SK-N-SH (cell line): ENCODE measurements at regions not wholly inside any gene's neighbourhood (a gene's known extent, or its start where the extent isn't known, plus 50 kb on each side); places are given as distances from the start of the nearest gene placed in this dataset.

Source experiments
- CTCF ChIA-PET: fragments of 300-600, 350-600 bp; formaldehyde crosslinking; extraction: SDS; loops from one replicate; lab custom pipeline; 2021; lab: Yijun Ruan, JAX
- POLR2A ChIA-PET: fragments of 350-600 bp; sonication (Branson Sonifier 250); formaldehyde crosslinking; extraction: SDS; loops from one replicate; lab custom pipeline; 2020; ENCODE audit warnings: antibody characterized with exemption, inconsistent platforms; lab: Yijun Ruan, JAX
- DNase-seq: peaks from one replicate; pipeline ENCODE4 v3.0.0; 2012
- H2AFZ ChIP-seq: fragments of 200-600 bp; sonication (generic); 2 replicates; pipeline ENCODE4 v1.8.1; 2016; ENCODE audit warnings: antibody characterized with exemption, mild to moderate bottlenecking, low read depth
- H3F3A ChIP-seq: fragments of 200-600 bp; sonication (generic); replicated peaks from 2 replicates; pipeline ENCODE3; 2016; ENCODE audit warnings: antibody characterized with exemption, mild to moderate bottlenecking; ENCODE audit not compliant: insufficient read depth
- H3K27ac ChIP-seq, 2 experiments: fragments of 200-500 bp in 1 of 2; fragments of 200-600 bp in 1 of 2; sonication (Bioruptor generic) in 1 of 2; sonication (generic), shearing (Covaris generic) in 1 of 2; 2 replicates each; pipeline versions ENCODE4 v1.5.1 to v1.6.1; 2014 to 2016; ENCODE audit warnings: low read depth in 2 of 2, inconsistent platforms in 1 of 2, low read length in 1 of 2, mild to moderate bottlenecking in 1 of 2, mixed read lengths in 1 of 2
- H3K27me3 ChIP-seq: fragments of 200-600 bp; sonication (generic), shearing (Covaris generic); 2 replicates; pipeline ENCODE4 v1.6.1; 2016; ENCODE audit warnings: mixed run types; ENCODE audit not compliant: insufficient read depth
- H3K36me3 ChIP-seq, 2 experiments: fragments of 200-500 bp in 1 of 2; fragments of 200-600 bp in 1 of 2; sonication (Bioruptor generic) in 1 of 2; sonication (generic) in 1 of 2; replicated peaks in 1 of 2; 2 replicates each; pipeline versions ENCODE3 to v1.5.1; 2014 to 2016; ENCODE audit warnings: low read length in 1 of 2, mild to moderate bottlenecking in 1 of 2; ENCODE audit not compliant: insufficient read depth in 2 of 2, control insufficient read depth in 1 of 2
- H3K4me1 ChIP-seq, 2 experiments: fragments of 200-500 bp in 1 of 2; fragments of 200-600 bp in 1 of 2; sonication (Bioruptor generic) in 1 of 2; sonication (generic), shearing (Covaris generic) in 1 of 2; 2 replicates each; pipeline versions ENCODE4 v1.5.1 to v1.6.1; 2014 to 2016; ENCODE audit warnings: low read depth in 1 of 2, low read length in 1 of 2, mixed run types in 1 of 2; ENCODE audit not compliant: insufficient read depth in 2 of 2, control insufficient read depth in 1 of 2
- H3K4me2 ChIP-seq: fragments of 200-600 bp; sonication (generic), shearing (Covaris generic); 2 replicates; pipeline ENCODE4 v1.6.1; 2017; ENCODE audit warnings: mixed run types
- H3K4me3 ChIP-seq, 2 experiments: fragments of 200-500 bp in 1 of 2; fragments of 200-600 bp in 1 of 2; sonication (Bioruptor generic) in 1 of 2; sonication (generic), shearing (Covaris generic) in 1 of 2; 2 replicates each; pipeline versions ENCODE4 v1.5.1 to v1.8.1; 2014 to 2016; ENCODE audit warnings: low read depth in 2 of 2, inconsistent platforms in 1 of 2, low read length in 1 of 2, mild to moderate bottlenecking in 1 of 2, mixed read lengths in 1 of 2, moderate library complexity in 1 of 2
- H3K79me2 ChIP-seq: fragments of 200-600 bp; sonication (generic); 2 replicates; pipeline ENCODE4 v1.8.1; 2017; ENCODE audit warnings: mild to moderate bottlenecking; ENCODE audit not compliant: insufficient read depth
- H3K9ac ChIP-seq: fragments of 200-600 bp; sonication (generic); 2 replicates; pipeline ENCODE4 v1.6.1; 2017; ENCODE audit warnings: mixed run types
- H3K9me2 ChIP-seq: fragments of 200-600 bp; sonication (generic); 2 replicates; pipeline ENCODE4 v1.6.1; 2017; ENCODE audit warnings: mixed run types
- H3K9me3 ChIP-seq: fragments of 200-600 bp; sonication (generic); 2 replicates; pipeline ENCODE4 v1.6.1; 2017; ENCODE audit warnings: mixed run types, mild to moderate bottlenecking, moderate library complexity
- H4K20me1 ChIP-seq: fragments of 200-600 bp; sonication (generic); 2 replicates; pipeline ENCODE4 v1.6.1; 2017; ENCODE audit warnings: mild to moderate bottlenecking, mixed run types; ENCODE audit not compliant: insufficient read depth
- CHD2 ChIP-seq: fragments of 150-350 bp; IDR thresholded peaks from 2 replicates; pipeline ENCODE4 v1.6.1; 2018; ENCODE audit warnings: low read length; ENCODE audit not compliant: partially characterized antibody
- EP300 ChIP-seq, 2 experiments: IDR thresholded peaks; 2 replicates each; pipeline versions ENCODE4 v1.4.0 to v1.6.1; 2012; ENCODE audit warnings: borderline replicate concordance in 1 of 2, low read depth in 1 of 2, low read length in 1 of 2
- EZH2phosphoT487 ChIP-seq: fragments of 200-600 bp; sonication (generic); IDR thresholded peaks from 2 replicates; pipeline ENCODE4 v1.6.1; 2017; ENCODE audit warnings: low read depth, mixed run types, mild to moderate bottlenecking, antibody characterized with exemption, moderate library complexity, borderline replicate concordance
- FOXJ3 ChIP-seq: sonication (generic); formaldehyde crosslinking; IDR thresholded peaks from 2 replicates; pipeline ENCODE4 v1.5.1; 2020; ENCODE audit warnings: mild to moderate bottlenecking, missing genetic modification reagents
- GABPA ChIP-seq: IDR thresholded peaks from 2 replicates; pipeline ENCODE4 v1.4.0; 2012; ENCODE audit warnings: low read depth, mild to moderate bottlenecking
- IRF3 ChIP-seq: fragments of 150-350 bp; IDR thresholded peaks from 2 replicates; pipeline ENCODE4 v1.6.1; 2016; ENCODE audit warnings: mild to moderate bottlenecking, low read depth, low read length
- MXI1 ChIP-seq: IDR thresholded peaks from 2 replicates; pipeline ENCODE4 v1.6.1; 2012; ENCODE audit warnings: mild to moderate bottlenecking, low read depth, low read length, improper control_type of control experiment
- NFIC ChIP-seq: IDR thresholded peaks from 2 replicates; pipeline ENCODE4 v1.4.0; 2012; ENCODE audit warnings: borderline replicate concordance
- NRF1 ChIP-seq: IDR thresholded peaks from 2 replicates; pipeline ENCODE4 v1.6.1; 2012; ENCODE audit warnings: low read depth, mild to moderate bottlenecking, low read length
- POLR2AphosphoS5 ChIP-seq: IDR thresholded peaks from 2 replicates; pipeline ENCODE4 v1.6.1; 2012; ENCODE audit warnings: low read depth, low read length
- RCOR1 ChIP-seq: fragments of 150-350 bp; IDR thresholded peaks from 2 replicates; pipeline ENCODE4 v1.6.1; 2017; ENCODE audit warnings: antibody characterized with exemption, low read length
- RFX5 ChIP-seq: IDR thresholded peaks from 2 replicates; pipeline ENCODE4 v1.6.1; 2012; ENCODE audit warnings: mild to moderate bottlenecking, improper control_type of control experiment, low read length
- RXRA ChIP-seq: IDR thresholded peaks from 2 replicates; pipeline ENCODE4 v1.4.0; 2012; ENCODE audit warnings: low read depth, mild to moderate bottlenecking, borderline replicate concordance
- SIN3A ChIP-seq: IDR thresholded peaks from 2 replicates; pipeline ENCODE4 v1.6.1; 2012; ENCODE audit warnings: low read depth, mild to moderate bottlenecking, low read length, moderate library complexity, borderline replicate concordance
- SMC3 ChIP-seq: IDR thresholded peaks from 2 replicates; pipeline ENCODE4 v1.6.1; 2012; ENCODE audit warnings: low read depth, low read length, improper control_type of control experiment
- TAF1 ChIP-seq: IDR thresholded peaks from 2 replicates; pipeline ENCODE4 v1.6.1; 2012; ENCODE audit warnings: low read depth, mild to moderate bottlenecking, low read length, moderate library complexity, borderline replicate concordance
- TCF12 ChIP-seq: IDR thresholded peaks from 2 replicates; pipeline ENCODE4 v1.4.0; 2012
- USF1 ChIP-seq: IDR thresholded peaks from 2 replicates; pipeline ENCODE4 v1.4.0; 2012; ENCODE audit warnings: low read depth, borderline replicate concordance
- WGBS: methylation state at CpG from one replicate; pipeline ENCODE4 v1.1.6; 2017; ENCODE audit warnings: low lambda C conversion rate; 5-methylcytosine and 5-hydroxymethylcytosine counted together
- TF ChIP-seq, protein P1 (sequence below): IDR thresholded peaks from 2 replicates; pipeline ENCODE4; 2012

GRCh38 chr21:24861471-24861870, 745.8 kb downstream of the MRPL39 start:
- no peak overlapping the region for H3K9ac ChIP-seq
- no peak overlapping the region for H3K4me2 ChIP-seq
- no peaks in the 10 kb centered on the region for H3K9me3 ChIP-seq
- no peak for DNase-seq
- no peaks in the 10 kb centered on the region for H3K27me3 ChIP-seq
- ChIA-PET POLR2A (no interaction called here), CTCF (interaction anchor here (1.2 to 1.4 kb wide), 2 partner anchors 19 to 452 kb away, joined by 3 to 4 read pairs; no protein-coding TSS in a partner anchor)
- H2AFZ ChIP-seq = no peak overlapping the region
- no peaks in the 10 kb centered on the region for H3K79me2 ChIP-seq
- no peaks in the 10 kb centered on the region for H3K4me1 ChIP-seq
- H3K27ac ChIP-seq = no peak overlapping the region
- TF ChIP-seq TCF12 = no peak
- TF ChIP-seq SMC3 = no peak
- TF ChIP-seq SIN3A = no peak
- no peak for TF ChIP-seq NFIC
- no peak for TF ChIP-seq RXRA
- no peak for TF ChIP-seq FOXJ3 (CRISPR knock-in tag)
- TF ChIP-seq RCOR1 = no peak
- no peak for TF ChIP-seq EZH2phosphoT487
- TF ChIP-seq NRF1 = no peak
- TF ChIP-seq, protein P1, sequence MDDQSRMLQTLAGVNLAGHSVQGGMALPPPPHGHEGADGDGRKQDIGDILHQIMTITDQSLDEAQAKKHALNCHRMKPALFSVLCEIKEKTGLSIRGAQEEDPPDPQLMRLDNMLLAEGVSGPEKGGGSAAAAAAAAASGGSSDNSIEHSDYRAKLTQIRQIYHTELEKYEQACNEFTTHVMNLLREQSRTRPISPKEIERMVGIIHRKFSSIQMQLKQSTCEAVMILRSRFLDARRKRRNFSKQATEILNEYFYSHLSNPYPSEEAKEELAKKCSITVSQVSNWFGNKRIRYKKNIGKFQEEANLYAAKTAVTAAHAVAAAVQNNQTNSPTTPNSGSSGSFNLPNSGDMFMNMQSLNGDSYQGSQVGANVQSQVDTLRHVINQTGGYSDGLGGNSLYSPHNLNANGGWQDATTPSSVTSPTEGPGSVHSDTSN = no peak
- TF ChIP-seq EP300 (IDR thresholded peaks at IDR 0.05; ENCODE audit: borderline replicate concordance in 1 of 2, low read depth in 1 of 2, low read length in 1 of 2) = no peak
- no peak for TF ChIP-seq CHD2
- no peak for TF ChIP-seq IRF3
- no peak for TF ChIP-seq GABPA
- no peak for TF ChIP-seq MXI1
- TF ChIP-seq TAF1 = no peak
- TF ChIP-seq POLR2AphosphoS5 = no peak
- no peak for TF ChIP-seq RFX5
- no peak for TF ChIP-seq USF1
- WGBS = 60% methylated on average over 1 of the region's 1 CpG
- H3K36me3 ChIP-seq = no peaks in the 10 kb centered on the region
- H3K9me2 ChIP-seq = no peaks in the 10 kb centered on the region
- H3K4me3 ChIP-seq = no peak overlapping the region
- no peaks in the 10 kb centered on the region for H3F3A ChIP-seq
- H4K20me1 ChIP-seq = no peaks in the 10 kb centered on the region
